Osteoblast (primary cell): ENCODE measurements at regions not wholly inside any gene's neighbourhood (a gene's known extent, or its start where the extent isn't known, plus 50 kb on each side); places are given as distances from the start of the nearest gene placed in this dataset.
A peak's percentile ranks its signal among the peaks of the same experiment; 100 is the strongest.

Experiments used
- DNase-seq: peaks from one replicate; pipeline ENCODE4 v3.0.0; 2011; ENCODE audit warnings: low spot score, mixed read lengths; ENCODE audit not compliant: insufficient read length; ENCODE audit errors: missing footprints
- H2AFZ ChIP-seq: 2 replicates; pipeline ENCODE4 v1.6.0; 2011; ENCODE audit warnings: mild to moderate bottlenecking, low read length
- H3K27ac ChIP-seq: 2 replicates; pipeline ENCODE4 v1.5.1; 2011; ENCODE audit warnings: mild to moderate bottlenecking, low read depth, low read length, moderate library complexity
- H3K27me3 ChIP-seq: 2 replicates; pipeline ENCODE4 v1.6.0; 2012; ENCODE audit warnings: mild to moderate bottlenecking, control low read depth, inconsistent platforms, low read length, moderate library complexity; ENCODE audit not compliant: insufficient read depth
- H3K36me3 ChIP-seq: 2 replicates; pipeline ENCODE4 v1.5.1; 2011; ENCODE audit warnings: mild to moderate bottlenecking, low read length, control low read depth, moderate library complexity; ENCODE audit not compliant: insufficient read depth
- H3K4me1 ChIP-seq: 2 replicates; pipeline ENCODE4 v1.5.1; 2011; ENCODE audit warnings: mild to moderate bottlenecking, low read length, control low read depth, moderate library complexity; ENCODE audit not compliant: insufficient read depth
- H3K4me2 ChIP-seq: 2 replicates; pipeline ENCODE4 v1.6.0; 2011; ENCODE audit warnings: mild to moderate bottlenecking, low read length; ENCODE audit not compliant: insufficient read depth
- H3K4me3 ChIP-seq: fragments of 200-600 bp; sonication (generic); 3 replicates; pipeline ENCODE4 v1.5.1; 2012; ENCODE audit warnings: mild to moderate bottlenecking, low read length, inconsistent platforms; ENCODE audit not compliant: insufficient read depth
- H3K79me2 ChIP-seq: 2 replicates; pipeline ENCODE4 v1.6.0; 2012; ENCODE audit warnings: mild to moderate bottlenecking, low read length, control low read depth, inconsistent platforms; ENCODE audit not compliant: insufficient read depth
- H3K9me3 ChIP-seq: 2 replicates; pipeline ENCODE4 v1.5.1; 2011; ENCODE audit warnings: low read depth, low read length, control low read depth
- H4K20me1 ChIP-seq: 2 replicates; pipeline ENCODE4 v1.6.0; 2012; ENCODE audit warnings: mild to moderate bottlenecking, low read length, control low read depth; ENCODE audit not compliant: insufficient read depth
- CTCF ChIP-seq: IDR thresholded peaks from 2 replicates; pipeline ENCODE4 v1.5.1; 2011; ENCODE audit warnings: mild to moderate bottlenecking, low read depth, low read length, moderate library complexity; ENCODE audit errors: extremely low read depth

DNA sequence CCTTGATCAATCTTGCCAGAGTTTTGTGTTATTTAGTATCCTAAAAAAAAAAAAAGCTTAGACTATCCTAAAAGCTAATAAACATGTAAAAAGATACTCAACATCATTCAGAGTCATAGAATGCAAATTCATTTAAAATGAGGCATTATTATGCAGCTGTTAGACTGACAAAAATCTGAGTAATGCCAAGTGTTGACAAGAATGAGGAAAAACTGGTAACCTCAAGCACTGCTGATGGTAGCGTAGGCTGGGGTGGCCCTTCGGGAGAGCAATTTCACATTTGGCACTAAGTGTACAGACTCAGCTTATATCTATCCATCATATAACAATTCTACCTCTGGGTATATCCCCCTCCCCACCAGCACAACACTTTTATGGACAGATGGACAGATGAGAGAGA is 280.4 kb downstream of the RAP2B start:
- DNase-seq = no peak
- Histone ChIP-seq H2AFZ (no peak overlapping the region), H3K9me3 (no peaks in the 10 kb centered on the region), H3K36me3 (no peaks in the 10 kb centered on the region), H3K4me1 (no peaks in the 10 kb centered on the region), H3K27me3 (no peaks in the 10 kb centered on the region), H3K27ac (no peak overlapping the region), H4K20me1 (no peaks in the 10 kb centered on the region), H3K79me2 (no peaks in the 10 kb centered on the region), H3K4me3 (no peak overlapping the region), H3K4me2 (no peak overlapping the region)
- TF ChIP-seq CTCF = no peak

DNA sequence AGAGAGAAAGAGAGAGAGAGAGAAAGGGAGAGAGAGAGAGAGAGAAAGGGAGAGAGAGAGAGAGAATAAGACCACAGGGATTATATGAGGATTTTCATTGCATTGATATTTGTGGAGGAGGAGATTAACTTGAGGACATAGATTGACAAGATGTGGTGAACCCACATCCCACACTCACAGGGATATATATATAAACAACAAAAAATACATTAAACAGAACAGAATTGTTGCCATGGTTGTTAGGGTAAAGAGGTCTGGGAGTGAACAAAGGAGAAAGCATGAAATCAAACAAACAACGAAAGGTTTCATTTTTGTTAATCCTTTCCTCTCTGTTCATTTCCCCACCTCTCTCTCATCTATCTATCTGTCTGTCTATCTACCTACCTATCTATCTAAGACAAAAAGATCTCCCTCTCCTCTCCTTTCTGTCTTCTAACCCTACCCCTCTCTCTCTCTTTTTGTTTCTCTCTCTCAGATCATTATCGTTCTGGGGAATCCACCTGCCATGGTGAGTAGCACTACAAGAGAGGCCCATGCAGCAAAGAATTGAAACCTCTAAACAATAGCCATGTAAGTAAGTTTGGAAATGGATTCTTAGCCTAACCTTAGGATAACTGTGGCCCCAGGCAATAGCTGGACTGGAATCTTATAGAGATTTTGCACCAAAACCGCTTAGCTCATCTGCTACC is 280.9 kb downstream of the RAP2B start:
- no peak overlapping the region for H3K4me2 ChIP-seq
- no peak for TF ChIP-seq CTCF

DNA sequence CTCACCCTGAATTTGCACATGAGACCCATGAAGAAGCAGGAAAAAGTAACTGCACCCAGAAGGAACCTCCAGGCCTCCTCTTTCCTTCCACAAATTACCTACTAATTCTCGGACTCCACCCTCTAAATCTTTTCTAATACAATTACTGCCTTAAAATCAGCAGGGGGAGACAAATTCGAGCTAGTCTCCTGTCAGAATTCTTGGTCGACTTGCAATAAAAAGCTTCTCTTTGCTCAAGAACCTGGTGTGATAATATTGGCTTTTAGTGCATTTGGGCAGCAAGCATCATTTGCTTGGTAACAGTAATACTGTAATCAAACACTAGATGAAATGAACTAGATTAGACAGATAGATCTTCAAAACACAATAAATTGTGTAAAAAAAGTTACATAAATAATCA is 281.9 kb downstream of the RAP2B start:
- Histone ChIP-seq H3K4me3 (no peak overlapping the region), H3K36me3 (no peaks in the 10 kb centered on the region), H3K27me3 (no peaks in the 10 kb centered on the region), H3K79me2 (no peaks in the 10 kb centered on the region), H2AFZ (no peak overlapping the region), H4K20me1 (no peaks in the 10 kb centered on the region), H3K9me3 (no peaks in the 10 kb centered on the region), H3K27ac (no peak overlapping the region), H3K4me2 (no peak overlapping the region), H3K4me1 (no peaks in the 10 kb centered on the region)
- TF ChIP-seq CTCF = peak; percentile 38
- DNase-seq = no peak

More for the DNA sequence above, 280.9 kb downstream of the RAP2B start:
- H3K36me3 ChIP-seq = no peaks in the 10 kb centered on the region
- H3K79me2 ChIP-seq = no peaks in the 10 kb centered on the region
- no peak overlapping the region for H2AFZ ChIP-seq
- DNase-seq = no peak
- no peak overlapping the region for H3K4me3 ChIP-seq
- H3K9me3 ChIP-seq = no peaks in the 10 kb centered on the region
- no peaks in the 10 kb centered on the region for H4K20me1 ChIP-seq
- no peaks in the 10 kb centered on the region for H3K4me1 ChIP-seq
- H3K27ac ChIP-seq = no peak overlapping the region
- H3K27me3 ChIP-seq = no peaks in the 10 kb centered on the region

GRCh38 chr3:153445817-153446216 is 283.8 kb downstream of the RAP2B start:
- Histone ChIP-seq H3K79me2 (no peaks in the 10 kb centered on the region), H3K36me3 (no peaks in the 10 kb centered on the region), H2AFZ (no peak overlapping the region), H3K4me1 (no peaks in the 10 kb centered on the region), H3K27ac (no peak overlapping the region), H3K27me3 (no peaks in the 10 kb centered on the region), H3K4me2 (no peak overlapping the region), H3K4me3 (no peak overlapping the region), H3K9me3 (no peaks in the 10 kb centered on the region), H4K20me1 (no peaks in the 10 kb centered on the region)
- TF ChIP-seq CTCF = no peak
- no peak for DNase-seq
